ENCODE measurements at regions not wholly inside any gene's neighbourhood (a gene's known extent, or its start where the extent isn't known, plus 50 kb on each side); places are given as distances from the start of the nearest gene placed in this dataset.
"Not testable (repeated sequence)": the region's sequence is repeated elsewhere in the genome, so short reads cannot be mapped to it uniquely, and the experiment has no call there.

- DNase-seq (ENCODE audit: low read depth in 1 of 2, low spot score in 1 of 2), result no peak
- no peak for TF ChIP-seq CTCF (IDR thresholded peaks at IDR 0.05; ENCODE audit: low read depth, low read length)
- H3K27ac ChIP-seq, result no peak overlapping the region
- no peaks in the 10 kb centered on the region for H3K27me3 ChIP-seq
- H3K4me1 ChIP-seq (ENCODE audit: low read depth), result peaks cover 25% of the 10 kb centered on the region
- no peaks in the 10 kb centered on the region for H3K9me3 ChIP-seq (ENCODE audit: low read depth)
- H3K4me3 ChIP-seq, result no peak overlapping the region
- no peaks in the 10 kb centered on the region for H3K36me3 ChIP-seq
These were observed 265.7 kb downstream of the SEMA3D start for GRCh38 chr7:84921154-84921553.

GRCh38 chr7:84916973-84917372, 269.9 kb downstream of the SEMA3D start:
- not testable (repeated sequence) for H3K27me3 ChIP-seq; H3K4me3 ChIP-seq; DNase-seq (ENCODE audit: low read depth in 1 of 2, low spot score in 1 of 2); H3K27ac ChIP-seq; H3K9me3 ChIP-seq (ENCODE audit: low read depth); H3K4me1 ChIP-seq (ENCODE audit: low read depth); H3K36me3 ChIP-seq

- no peaks in the 10 kb centered on the region for H3K27me3 ChIP-seq
- H3K9me3 ChIP-seq (ENCODE audit: low read depth), result no peaks in the 10 kb centered on the region
- H3K27ac ChIP-seq, result no peak overlapping the region
- H3K4me1 ChIP-seq (ENCODE audit: low read depth), result no peaks in the 10 kb centered on the region
- no peaks in the 10 kb centered on the region for H3K36me3 ChIP-seq
- DNase-seq (ENCODE audit: low read depth in 1 of 2, low spot score in 1 of 2), result no peak
- H3K4me3 ChIP-seq, result no peak overlapping the region
- no peak for TF ChIP-seq CTCF (IDR thresholded peaks at IDR 0.05; ENCODE audit: low read depth, low read length)
These were observed 270.7 kb downstream of the SEMA3D start for GRCh38 chr7:84916161-84916560.

GRCh38 chr7:84914598-84914997, 272.3 kb downstream of the SEMA3D start:
- peak in 1 of 2 donors; percentile 15 for DNase-seq (ENCODE audit: low read depth in 1 of 2, low spot score in 1 of 2)
- H3K4me3 ChIP-seq, result no peak overlapping the region
- no peaks in the 10 kb centered on the region for H3K36me3 ChIP-seq
- H3K4me1 ChIP-seq (ENCODE audit: low read depth), result no peaks in the 10 kb centered on the region
- no peak for TF ChIP-seq CTCF (IDR thresholded peaks at IDR 0.05; ENCODE audit: low read depth, low read length)
- H3K27me3 ChIP-seq, result no peaks in the 10 kb centered on the region
- no peak overlapping the region for H3K27ac ChIP-seq
- no peaks in the 10 kb centered on the region for H3K9me3 ChIP-seq (ENCODE audit: low read depth)

GRCh38 chr7:84913731-84914130, 273.1 kb downstream of the SEMA3D start:
- Histone ChIP-seq H3K27me3 (no peaks in the 10 kb centered on the region), H3K9me3 (ENCODE audit: low read depth) (no peaks in the 10 kb centered on the region), H3K4me3 (no peak overlapping the region), H3K4me1 (ENCODE audit: low read depth) (no peaks in the 10 kb centered on the region), H3K36me3 (no peaks in the 10 kb centered on the region), H3K27ac (no peak overlapping the region)
- no peak for TF ChIP-seq CTCF (IDR thresholded peaks at IDR 0.05; ENCODE audit: low read depth, low read length)
- DNase-seq (ENCODE audit: low read depth in 1 of 2, low spot score in 1 of 2), result no peak

- H3K4me3 ChIP-seq, result no peak overlapping the region
- peaks cover 5% of the 10 kb centered on the region for H3K4me1 ChIP-seq (ENCODE audit: low read depth)
- no peaks in the 10 kb centered on the region for H3K9me3 ChIP-seq (ENCODE audit: low read depth)
- TF ChIP-seq CTCF (IDR thresholded peaks at IDR 0.05; ENCODE audit: low read depth, low read length), result no peak
- no peaks in the 10 kb centered on the region for H3K27me3 ChIP-seq
- DNase-seq (ENCODE audit: low read depth in 1 of 2, low spot score in 1 of 2), result peak in 1 of 2 donors; percentile 5
- H3K36me3 ChIP-seq, result no peaks in the 10 kb centered on the region
- H3K27ac ChIP-seq, result no peak overlapping the region
These were observed 273.7 kb downstream of the SEMA3D start for GRCh38 chr7:84912993-84913635.
